Hepatocyte (in vitro differentiated cells): ENCODE measurements at regions not wholly inside any gene's neighbourhood (a gene's known extent, or its start where the extent isn't known, plus 50 kb on each side); places are given as distances from the start of the nearest gene placed in this dataset.

ENCODE experiments used
- DNase-seq: peaks from one replicate; pipeline ENCODE4 v3.0.0-alpha.2; 2016; ENCODE audit warnings: low spot score
- H2AFZ ChIP-seq: fragments of 200-600 bp; sonication (generic); 2 replicates; pipeline ENCODE4 v1.6.0; 2016; ENCODE audit warnings: antibody characterized with exemption, mild to moderate bottlenecking
- H3K27ac ChIP-seq: fragments of 200-600 bp; sonication (generic); 2 replicates; pipeline ENCODE4 v1.5.1; 2016; ENCODE audit warnings: mild to moderate bottlenecking
- H3K27me3 ChIP-seq: fragments of 200-600 bp; sonication (generic); 2 replicates; pipeline ENCODE4 v1.6.1; 2016
- H3K36me3 ChIP-seq: fragments of 200-600 bp; sonication (generic); replicated peaks from 2 replicates; pipeline ENCODE4 v1.5.1; 2016; ENCODE audit warnings: low read depth; ENCODE audit not compliant: insufficient read depth
- H3K4me1 ChIP-seq: fragments of 200-600 bp; sonication (generic); 2 replicates; pipeline ENCODE4 v1.5.1; 2016; ENCODE audit warnings: mild to moderate bottlenecking, moderate library complexity; ENCODE audit not compliant: insufficient read depth
- H3K4me2 ChIP-seq: fragments of 200-600 bp; sonication (generic); 2 replicates; pipeline ENCODE4 v1.6.0; 2016
- H3K4me3 ChIP-seq: fragments of 200-600 bp; sonication (generic); 2 replicates; pipeline ENCODE4 v1.5.1; 2016; ENCODE audit warnings: mild to moderate bottlenecking
- H3K79me2 ChIP-seq: fragments of 200-600 bp; sonication (generic); 2 replicates; pipeline ENCODE4 v1.6.0; 2017; ENCODE audit warnings: mild to moderate bottlenecking
- H3K9me2 ChIP-seq: fragments of 200-600 bp; sonication (generic); replicated peaks from 2 replicates; pipeline ENCODE4 v1.6.0; 2017; ENCODE audit warnings: mild to moderate bottlenecking; ENCODE audit not compliant: insufficient read depth
- H3K9me3 ChIP-seq: fragments of 200-600 bp; sonication (generic); 2 replicates; pipeline ENCODE4 v1.5.1; 2016; ENCODE audit warnings: low read depth, mild to moderate bottlenecking
- H4K20me1 ChIP-seq: fragments of 200-600 bp; sonication (generic); 2 replicates; pipeline ENCODE4 v1.6.0; 2016; ENCODE audit warnings: mild to moderate bottlenecking; ENCODE audit not compliant: insufficient read depth, poor library complexity, severe bottlenecking
- CTCF ChIP-seq: fragments of 200-600 bp; sonication (generic); IDR thresholded peaks from 2 replicates; pipeline ENCODE4 v1.5.1; 2016; ENCODE audit warnings: antibody characterized with exemption, mild to moderate bottlenecking; ENCODE audit not compliant: poor library complexity
- EZH2 ChIP-seq: fragments of 200-600 bp; sonication (generic); IDR thresholded peaks from 2 replicates; pipeline ENCODE4 v1.6.1; 2016; ENCODE audit warnings: antibody characterized with exemption, mild to moderate bottlenecking, borderline replicate concordance
- EZH2phosphoT487 ChIP-seq: fragments of 200-600 bp; sonication (generic); IDR thresholded peaks from one replicate; pipeline ENCODE4 v1.6.1; 2018; ENCODE audit warnings: antibody characterized with exemption, mild to moderate bottlenecking, low read depth, moderate library complexity; ENCODE audit not compliant: unreplicated experiment, severe bottlenecking
- WGBS: methylation state at CpG from one replicate; pipeline ENCODE4 v1.1.6; 2016; ENCODE audit warnings: low lambda C conversion rate; ENCODE audit errors: missing lambda C conversion rate; 5-methylcytosine and 5-hydroxymethylcytosine counted together

DNA sequence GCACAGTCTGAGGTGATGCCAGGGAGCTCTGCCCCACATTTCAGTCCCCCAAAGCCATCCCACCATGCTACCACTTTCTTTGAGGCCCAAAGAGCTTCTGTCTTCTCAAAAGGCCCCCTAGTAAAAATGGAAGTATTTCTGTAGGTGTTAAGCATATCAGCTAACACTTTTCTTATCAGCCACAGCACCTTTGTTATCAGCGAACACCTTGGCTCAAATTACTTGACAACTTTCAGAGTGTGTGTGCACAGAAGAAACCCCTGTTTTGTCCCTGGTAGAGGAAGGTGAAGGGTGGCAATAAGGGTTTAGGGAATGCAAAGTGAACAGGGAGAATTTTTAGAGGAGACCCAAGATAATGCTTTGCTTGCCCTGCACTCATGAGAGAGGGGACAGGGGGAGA is 54.8 kb upstream of the GJA8 start:
- 60% methylated on average over 1 of the region's 1 CpG for WGBS
- TF ChIP-seq EZH2: no peak
- TF ChIP-seq CTCF: no peak
- no peak for TF ChIP-seq EZH2phosphoT487
- Histone ChIP-seq H3K27ac (no peak overlapping the region), H3K79me2 (no peaks in the 10 kb centered on the region), H2AFZ (no peak overlapping the region), H3K4me1 (peaks cover 2% of the 10 kb centered on the region), H3K27me3 (no peaks in the 10 kb centered on the region), H3K36me3 (no peaks in the 10 kb centered on the region), H4K20me1 (no peaks in the 10 kb centered on the region), H3K4me3 (no peak overlapping the region), H3K9me3 (no peaks in the 10 kb centered on the region), H3K9me2 (no peaks in the 10 kb centered on the region), H3K4me2 (no peak overlapping the region)
- DNase-seq: no peak

- no peaks in the 10 kb centered on the region for H3K79me2 ChIP-seq
- no peaks in the 10 kb centered on the region for H3K9me2 ChIP-seq
- no peak overlapping the region for H3K4me2 ChIP-seq
- peak overlapping the region; percentile 41 for H3K27ac ChIP-seq
- 68% methylated on average over 4 of the region's 4 CpGs for WGBS
- H3K9me3 ChIP-seq: no peaks in the 10 kb centered on the region
- no peak for TF ChIP-seq EZH2phosphoT487
- no peak for TF ChIP-seq EZH2
- TF ChIP-seq CTCF: no peak
- peak; percentile 17 for DNase-seq
- peaks cover 2% of the 10 kb centered on the region for H3K4me1 ChIP-seq
- H2AFZ ChIP-seq: no peak overlapping the region
- no peaks in the 10 kb centered on the region for H3K27me3 ChIP-seq
- H3K4me3 ChIP-seq: no peak overlapping the region
- no peaks in the 10 kb centered on the region for H4K20me1 ChIP-seq
- H3K36me3 ChIP-seq: no peaks in the 10 kb centered on the region
These were observed 53.3 kb upstream of the GJA8 start for GRCh38 chr1:147849098-147849895.

DNA sequence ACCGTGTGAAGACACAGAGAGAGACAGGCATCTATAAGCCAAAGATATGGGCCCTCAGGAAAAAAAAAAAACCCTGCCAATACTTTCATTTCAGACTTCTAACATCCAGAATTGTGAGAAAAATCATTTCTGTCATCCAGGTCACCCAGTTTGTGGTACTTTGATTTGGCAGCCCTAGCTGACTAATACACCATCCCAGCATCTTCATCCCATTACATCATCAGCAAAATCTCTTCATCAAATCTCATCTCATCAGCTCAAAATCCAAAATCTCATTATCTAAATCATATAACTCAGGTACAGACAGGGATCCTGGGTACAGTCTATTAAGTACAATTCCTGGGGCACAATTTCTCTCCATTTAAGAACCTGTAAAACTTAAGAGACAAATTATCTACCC is 51.9 kb upstream of the GJA8 start:
- Histone ChIP-seq H3K4me3 (no peak overlapping the region), H3K27ac (no peak overlapping the region), H2AFZ (no peak overlapping the region), H3K4me2 (no peak overlapping the region), H4K20me1 (no peaks in the 10 kb centered on the region), H3K9me2 (no peaks in the 10 kb centered on the region), H3K36me3 (no peaks in the 10 kb centered on the region), H3K79me2 (no peaks in the 10 kb centered on the region), H3K4me1 (peaks cover 2% of the 10 kb centered on the region), H3K9me3 (no peaks in the 10 kb centered on the region), H3K27me3 (no peaks in the 10 kb centered on the region)
- DNase-seq: no peak
- TF ChIP-seq EZH2phosphoT487 (no peak), CTCF (no peak), EZH2 (no peak)
- WGBS: 96% methylated on average over 1 of the region's 1 CpG
